Activated gamma-delta T cell (primary cell): ENCODE measurements at regions not wholly inside any gene's neighbourhood (a gene's known extent, or its start where the extent isn't known, plus 50 kb on each side); places are given as distances from the start of the nearest gene placed in this dataset.
"Not testable (repeated sequence)": the region's sequence is repeated elsewhere in the genome, so short reads cannot be mapped to it uniquely, and the experiment has no call there.

Experiments
- DNase-seq: peaks from one replicate; lab custom pipeline; 2025; lab: John Stamatoyannopoulos, UW

- no peak for DNase-seq
Observed at GRCh38 chr3:84245789-84246188, 713.0 kb upstream of the CADM2 start.

GRCh38 chr3:84260596-84260995 lies 698.2 kb upstream of the CADM2 start:
- no peak for DNase-seq

- DNase-seq = no peak
Observed at GRCh38 chr3:84265768-84266167, 693.0 kb upstream of the CADM2 start.

GRCh38 chr3:84275532-84275931 lies 683.3 kb upstream of the CADM2 start:
- DNase-seq = no peak

GRCh38 chr3:84277562-84278224 lies 681.1 kb upstream of the CADM2 start:
- no peak for DNase-seq

- no peak for DNase-seq
Observed at GRCh38 chr3:84292128-84292527, 666.7 kb upstream of the CADM2 start.

GRCh38 chr3:84299329-84299728 lies 659.5 kb upstream of the CADM2 start:
- DNase-seq = no peak

- no peak for DNase-seq
Observed at GRCh38 chr3:84304214-84304613, 654.6 kb upstream of the CADM2 start.

- DNase-seq = no peak
Observed at GRCh38 chr3:84307339-84307738, 651.5 kb upstream of the CADM2 start.

- no peak for DNase-seq
Observed at GRCh38 chr3:84308379-84308778, 650.4 kb upstream of the CADM2 start.

GRCh38 chr3:84318273-84318809 lies 640.4 kb upstream of the CADM2 start:
- no peak for DNase-seq

GRCh38 chr3:84365563-84366278 lies 593.1 kb upstream of the CADM2 start:
- not testable (repeated sequence) for DNase-seq
